ENCODE measurements at regions not wholly inside any gene's neighbourhood (a gene's known extent, or its start where the extent isn't known, plus 50 kb on each side); places are given as distances from the start of the nearest gene placed in this dataset.

GRCh38 chr4:28386776-28387175 lies 1526.1 kb downstream of the STIM2 start:
- no peak overlapping the region for H3K4me3 Mint-ChIP-seq
- H3K36me3 Mint-ChIP-seq (ENCODE audit: low read depth) = no peaks in the 10 kb centered on the region
- no peak overlapping the region for H3K27ac Mint-ChIP-seq
- no peaks in the 10 kb centered on the region for H3K4me1 Mint-ChIP-seq (ENCODE audit: low read depth)
- no peak for DNase-seq (ENCODE audit: low spot score)
- intact Hi-C loops (cut with micrococcal nuclease) = no loop called here
- peaks cover 3% of the 10 kb centered on the region for H3K9me3 Mint-ChIP-seq
- H3K27me3 Mint-ChIP-seq (ENCODE audit: insufficient read depth) = no peaks in the 10 kb centered on the region

GRCh38 chr4:28388471-28388870 lies 1527.8 kb downstream of the STIM2 start:
- Mint-ChIP-seq H3K9me3 (peaks cover 6% of the 10 kb centered on the region), H3K4me1 (ENCODE audit: low read depth) (no peaks in the 10 kb centered on the region), H3K27ac (no peak overlapping the region), H3K36me3 (ENCODE audit: low read depth) (no peaks in the 10 kb centered on the region), H3K27me3 (ENCODE audit: insufficient read depth) (no peaks in the 10 kb centered on the region), H3K4me3 (no peak overlapping the region)
- intact Hi-C loops (cut with micrococcal nuclease) = no loop called here
- no peak for DNase-seq (ENCODE audit: low spot score)

GRCh38 chr4:28391877-28392276 lies 1531.2 kb downstream of the STIM2 start:
- no peak overlapping the region for H3K27ac Mint-ChIP-seq
- H3K36me3 Mint-ChIP-seq (ENCODE audit: low read depth) = no peaks in the 10 kb centered on the region
- no peaks in the 10 kb centered on the region for H3K4me1 Mint-ChIP-seq (ENCODE audit: low read depth)
- no peaks in the 10 kb centered on the region for H3K27me3 Mint-ChIP-seq (ENCODE audit: insufficient read depth)
- intact Hi-C loops (cut with micrococcal nuclease) = no loop called here
- H3K9me3 Mint-ChIP-seq = peaks cover 3% of the 10 kb centered on the region
- H3K4me3 Mint-ChIP-seq = no peak overlapping the region
- DNase-seq (ENCODE audit: low spot score) = no peak

- peaks cover 14% of the 10 kb centered on the region for H3K9me3 Mint-ChIP-seq
- no peaks in the 10 kb centered on the region for H3K27me3 Mint-ChIP-seq (ENCODE audit: insufficient read depth)
- no peak for DNase-seq (ENCODE audit: low spot score)
- H3K4me3 Mint-ChIP-seq = no peak overlapping the region
- intact Hi-C loops (cut with micrococcal nuclease) = no loop called here
- H3K27ac Mint-ChIP-seq = no peak overlapping the region
- H3K4me1 Mint-ChIP-seq (ENCODE audit: low read depth) = no peaks in the 10 kb centered on the region
- no peaks in the 10 kb centered on the region for H3K36me3 Mint-ChIP-seq (ENCODE audit: low read depth)
Observed at GRCh38 chr4:28402751-28403150, 1542.1 kb downstream of the STIM2 start.

- intact Hi-C loops (cut with micrococcal nuclease) = no loop called here
- no peak overlapping the region for H3K4me3 Mint-ChIP-seq
- H3K9me3 Mint-ChIP-seq = peaks cover 6% of the 10 kb centered on the region
- no peak overlapping the region for H3K27ac Mint-ChIP-seq
- H3K36me3 Mint-ChIP-seq (ENCODE audit: low read depth) = no peaks in the 10 kb centered on the region
- H3K4me1 Mint-ChIP-seq (ENCODE audit: low read depth) = no peaks in the 10 kb centered on the region
- DNase-seq (ENCODE audit: low spot score) = no peak
- no peaks in the 10 kb centered on the region for H3K27me3 Mint-ChIP-seq (ENCODE audit: insufficient read depth)
Observed at GRCh38 chr4:28421221-28421620, 1560.6 kb downstream of the STIM2 start.

- H3K4me1 Mint-ChIP-seq (ENCODE audit: low read depth) = no peaks in the 10 kb centered on the region
- H3K36me3 Mint-ChIP-seq (ENCODE audit: low read depth) = no peaks in the 10 kb centered on the region
- no peak for DNase-seq (ENCODE audit: low spot score)
- peaks cover 3% of the 10 kb centered on the region for H3K9me3 Mint-ChIP-seq
- no peak overlapping the region for H3K4me3 Mint-ChIP-seq
- intact Hi-C loops (cut with micrococcal nuclease) = no loop called here
- H3K27me3 Mint-ChIP-seq (ENCODE audit: insufficient read depth) = no peaks in the 10 kb centered on the region
- H3K27ac Mint-ChIP-seq = no peak overlapping the region
Observed at GRCh38 chr4:28426251-28426650, 1565.6 kb downstream of the STIM2 start.

GRCh38 chr4:28427306-28428085 lies 1566.9 kb downstream of the STIM2 start:
- intact Hi-C loops (cut with micrococcal nuclease) = no loop called here
- Mint-ChIP-seq H3K4me3 (no peak overlapping the region), H3K36me3 (ENCODE audit: low read depth) (no peaks in the 10 kb centered on the region), H3K27me3 (ENCODE audit: insufficient read depth) (no peaks in the 10 kb centered on the region), H3K4me1 (ENCODE audit: low read depth) (no peaks in the 10 kb centered on the region), H3K27ac (no peak overlapping the region), H3K9me3 (no peaks in the 10 kb centered on the region)
- DNase-seq (ENCODE audit: low spot score) = no peak

GRCh38 chr4:28432348-28433025 lies 1571.8 kb downstream of the STIM2 start:
- H3K4me3 Mint-ChIP-seq = no peak overlapping the region
- no peak overlapping the region for H3K27ac Mint-ChIP-seq
- no peak for DNase-seq (ENCODE audit: low spot score)
- intact Hi-C loops (cut with micrococcal nuclease) = no loop called here
- no peaks in the 10 kb centered on the region for H3K36me3 Mint-ChIP-seq (ENCODE audit: low read depth)
- H3K9me3 Mint-ChIP-seq = peaks cover 12% of the 10 kb centered on the region
- H3K4me1 Mint-ChIP-seq (ENCODE audit: low read depth) = no peaks in the 10 kb centered on the region
- H3K27me3 Mint-ChIP-seq (ENCODE audit: insufficient read depth) = no peaks in the 10 kb centered on the region

- no peak overlapping the region for H3K27ac Mint-ChIP-seq
- peaks cover 13% of the 10 kb centered on the region for H3K9me3 Mint-ChIP-seq
- H3K4me3 Mint-ChIP-seq = no peak overlapping the region
- H3K36me3 Mint-ChIP-seq (ENCODE audit: low read depth) = no peaks in the 10 kb centered on the region
- H3K4me1 Mint-ChIP-seq (ENCODE audit: low read depth) = no peaks in the 10 kb centered on the region
- intact Hi-C loops (cut with micrococcal nuclease) = no loop called here
- no peak for DNase-seq (ENCODE audit: low spot score)
- H3K27me3 Mint-ChIP-seq (ENCODE audit: insufficient read depth) = no peaks in the 10 kb centered on the region
Observed at GRCh38 chr4:28435314-28435713, 1574.7 kb downstream of the STIM2 start.

GRCh38 chr4:28436191-28437080 lies 1575.8 kb downstream of the STIM2 start:
- Mint-ChIP-seq H3K4me1 (ENCODE audit: low read depth) (no peaks in the 10 kb centered on the region), H3K27me3 (ENCODE audit: insufficient read depth) (no peaks in the 10 kb centered on the region), H3K27ac (no peak overlapping the region), H3K36me3 (ENCODE audit: low read depth) (no peaks in the 10 kb centered on the region), H3K4me3 (no peak overlapping the region), H3K9me3 (peaks cover 21% of the 10 kb centered on the region)
- DNase-seq (ENCODE audit: low spot score) = no peak
- intact Hi-C loops (cut with micrococcal nuclease) = no loop called here

GRCh38 chr4:28443371-28443770 lies 1582.7 kb downstream of the STIM2 start:
- no peak overlapping the region for H3K4me3 Mint-ChIP-seq
- peaks cover 12% of the 10 kb centered on the region for H3K9me3 Mint-ChIP-seq
- H3K27ac Mint-ChIP-seq = no peak overlapping the region

GRCh38 chr4:28443801-28444412 lies 1583.3 kb downstream of the STIM2 start:
- no peak overlapping the region for H3K27ac Mint-ChIP-seq
- H3K4me3 Mint-ChIP-seq = no peak overlapping the region
- no peaks in the 10 kb centered on the region for H3K27me3 Mint-ChIP-seq (ENCODE audit: insufficient read depth)
- DNase-seq (ENCODE audit: low spot score) = no peak
- H3K9me3 Mint-ChIP-seq = peaks cover 12% of the 10 kb centered on the region
- intact Hi-C loops (cut with micrococcal nuclease) = no loop called here
- no peaks in the 10 kb centered on the region for H3K36me3 Mint-ChIP-seq (ENCODE audit: low read depth)
- no peaks in the 10 kb centered on the region for H3K4me1 Mint-ChIP-seq (ENCODE audit: low read depth)

More at GRCh38 chr4:28443371-28443770, 1582.7 kb downstream of the STIM2 start:
- Mint-ChIP-seq H3K36me3 (ENCODE audit: low read depth) (no peaks in the 10 kb centered on the region), H3K4me1 (ENCODE audit: low read depth) (no peaks in the 10 kb centered on the region), H3K27me3 (ENCODE audit: insufficient read depth) (no peaks in the 10 kb centered on the region)
- intact Hi-C loops (cut with micrococcal nuclease) = no loop called here
- no peak for DNase-seq (ENCODE audit: low spot score)
